A549 (cell line): ENCODE measurements at regions not wholly inside any gene's neighbourhood (a gene's known extent, or its start where the extent isn't known, plus 50 kb on each side); places are given as distances from the start of the nearest gene placed in this dataset.
A peak's percentile ranks its signal among the peaks of the same experiment; 100 is the strongest.

Source experiments
- ATAC-seq, 2 experiments: fragments of 200-7000 bp in 1 of 2; fragments of >200 bp in 1 of 2; cut with Nextera tagmentation in 1 of 2; cut with Tn5 transposase in 1 of 2; 3 replicates each; pipeline versions ENCODE4 v1.8.0 to v1.9.1; 2018 to 2020; ENCODE audit warnings: mild to moderate bottlenecking in 1 of 2, moderate library complexity in 1 of 2
- CTCF ChIA-PET: fragments of 300-600 bp; sonication (Branson Sonifier 250); formaldehyde crosslinking; extraction: SDS; loops from one replicate; lab custom pipeline; 2021; ENCODE audit warnings: antibody characterized with exemption, inconsistent platforms; lab: Yijun Ruan, JAX
- POLR2A ChIA-PET: fragments of 350-600 bp; formaldehyde crosslinking; extraction: SDS; loops from one replicate; lab custom pipeline; 2021; ENCODE audit warnings: antibody characterized with exemption, inconsistent platforms; lab: Yijun Ruan, JAX
- DNase-seq, 2 experiments: peaks; one replicate each; pipeline versions ENCODE4 v3.0.0 to v3.0.0-alpha.2; 2011 to 2016; ENCODE audit warnings: low read depth in 1 of 2, low spot score in 1 of 2
- FAIRE-seq: peaks from 2 replicates; lab custom pipeline; 2011; peaks lifted over from hg19 to GRCh38; lab: Jason Lieb, UNC
- H3K27ac ChIP-seq, 2 experiments: fragments of >200 bp; sonication (Bioruptor Twin); formaldehyde crosslinking; 3 replicates each; pipeline ENCODE4 v1.5.1; 2016 to 2017
- H3K4me1 ChIP-seq: fragments of >200 bp; sonication (Bioruptor Twin); formaldehyde crosslinking; 3 replicates; pipeline ENCODE4 v1.6.1; 2016
- H3K4me2 ChIP-seq: fragments of >200 bp; sonication (Bioruptor Twin); formaldehyde crosslinking; 3 replicates; pipeline ENCODE4 v1.6.1; 2016
- H3K4me3 ChIP-seq: fragments of >200 bp; sonication (Bioruptor Twin); formaldehyde crosslinking; 3 replicates; pipeline ENCODE4 v1.5.1; 2016
- H3K9me3 ChIP-seq: fragments of >200 bp; sonication (Bioruptor Twin); formaldehyde crosslinking; 3 replicates; pipeline ENCODE4 v1.6.1; 2016
- BHLHE40 ChIP-seq: IDR thresholded peaks from 2 replicates; pipeline ENCODE4 v1.6.1; 2012; ENCODE audit warnings: low read depth, low read length, inconsistent platforms
- CBX2 ChIP-seq: fragments of 200-600 bp; sonication (generic); IDR thresholded peaks from 2 replicates; pipeline ENCODE4 v1.6.1; 2016; ENCODE audit warnings: low read depth, mild to moderate bottlenecking, borderline replicate concordance
- CHD4 ChIP-seq: fragments of 200-600 bp; sonication (generic); IDR thresholded peaks from 2 replicates; pipeline ENCODE4 v1.6.1; 2016; ENCODE audit warnings: antibody characterized with exemption, mild to moderate bottlenecking, borderline replicate concordance
- FOSB ChIP-seq: fragments of 250-450 bp; sonication (Bioruptor Pico); IDR thresholded peaks from 2 replicates; pipeline ENCODE4 v1.5.0; 2020; ENCODE audit warnings: mild to moderate bottlenecking, moderate library complexity
- FOXS1 ChIP-seq: fragments of 250-450 bp; sonication (Bioruptor Pico); IDR thresholded peaks from 2 replicates; pipeline ENCODE4 v1.5.0; 2020; ENCODE audit warnings: mild to moderate bottlenecking, moderate library complexity
- HMGXB4 ChIP-seq: fragments of 250-450 bp; sonication (Bioruptor Pico); IDR thresholded peaks from 2 replicates; pipeline ENCODE4 v1.5.0; 2021; ENCODE audit warnings: mild to moderate bottlenecking, moderate library complexity, borderline replicate concordance
- HOXA7 ChIP-seq: fragments of 250-450 bp; sonication (Bioruptor Pico); IDR thresholded peaks from 2 replicates; pipeline ENCODE4 v1.5.0; 2020; ENCODE audit warnings: mild to moderate bottlenecking, moderate library complexity
- HOXB13 ChIP-seq: fragments of 250-450 bp; sonication (Bioruptor Pico); IDR thresholded peaks from 2 replicates; pipeline ENCODE4 v1.5.0; 2020; ENCODE audit warnings: low read depth, mild to moderate bottlenecking, moderate library complexity
- HOXB5 ChIP-seq: fragments of 250-450 bp; sonication (Bioruptor Pico); IDR thresholded peaks from 2 replicates; pipeline ENCODE4 v1.5.0; 2020; ENCODE audit warnings: mild to moderate bottlenecking, moderate library complexity
- JUNB ChIP-seq: fragments of >200 bp; sonication (Bioruptor Twin); formaldehyde crosslinking; IDR thresholded peaks from 2 replicates; pipeline ENCODE4 v1.6.1; 2016
- KDM1A ChIP-seq: fragments of 200-600 bp; sonication (generic); IDR thresholded peaks from 2 replicates; pipeline ENCODE4 v1.6.1; 2016; ENCODE audit warnings: low read depth, mild to moderate bottlenecking
- KDM5A ChIP-seq: fragments of 200-600 bp; sonication (generic); IDR thresholded peaks from 2 replicates; pipeline ENCODE4 v1.6.1; 2016; ENCODE audit warnings: antibody characterized with exemption, mild to moderate bottlenecking
- MYC ChIP-seq: IDR thresholded peaks from 2 replicates; pipeline ENCODE4 v1.6.1; 2012; ENCODE audit warnings: mild to moderate bottlenecking, inconsistent platforms, low read length, improper control_type of control experiment, borderline replicate concordance
- NFE2L2 ChIP-seq: fragments of 150-350 bp; conservative IDR thresholded peaks from 2 replicates; pipeline ENCODE4 v1.6.1; 2014; ENCODE audit warnings: low read length
- NPAS2 ChIP-seq: fragments of 250-450 bp; sonication (Bioruptor Pico); IDR thresholded peaks from 2 replicates; pipeline ENCODE4 v1.8.0; 2022; ENCODE audit warnings: mild to moderate bottlenecking, moderate library complexity, borderline replicate concordance
- NR3C1 ChIP-seq: fragments of >200 bp; sonication (Bioruptor Twin); formaldehyde crosslinking; IDR thresholded peaks from 3 replicates; pipeline ENCODE4 v1.6.1; 2017
- POLR2A ChIP-seq: IDR thresholded peaks from 2 replicates; pipeline ENCODE4 v1.6.1; 2012; ENCODE audit warnings: mild to moderate bottlenecking, low read length
- RAD21 ChIP-seq, 2 experiments: fragments of >200 bp in 1 of 2; sonication (Bioruptor Twin) in 1 of 2; formaldehyde crosslinking in 1 of 2; IDR thresholded peaks in 1 of 2; conservative IDR thresholded peaks in 1 of 2; 2 replicates in 1 of 2; 3 replicates in 1 of 2; pipeline ENCODE4 v1.6.1; 2012 to 2018; ENCODE audit warnings: inconsistent platforms in 1 of 2
- RFX5 ChIP-seq: fragments of 450-650 bp; IDR thresholded peaks from 2 replicates; pipeline ENCODE4 v1.7.1; 2014; ENCODE audit warnings: antibody characterized with exemption, mild to moderate bottlenecking, moderate library complexity
- TP53 ChIP-seq: fragments of 250-450 bp; sonication (Bioruptor Pico); IDR thresholded peaks from 2 replicates; pipeline ENCODE4 v1.5.0; 2021; ENCODE audit warnings: mild to moderate bottlenecking, moderate library complexity
- ZFP36 ChIP-seq: fragments of 450-650 bp; IDR thresholded peaks from 2 replicates; pipeline ENCODE4 v1.6.1; 2014; ENCODE audit warnings: borderline replicate concordance; ENCODE audit not compliant: partially characterized antibody
- ZNF302 ChIP-seq: fragments of 250-450 bp; sonication (Bioruptor Pico); IDR thresholded peaks from 2 replicates; pipeline ENCODE4 v1.9.0; 2021; ENCODE audit warnings: inconsistent platforms, mild to moderate bottlenecking, moderate library complexity
- ZSCAN20 ChIP-seq: fragments of 250-450 bp; sonication (Bioruptor Pico); IDR thresholded peaks from 2 replicates; pipeline ENCODE4 v1.8.0; 2022; ENCODE audit warnings: mild to moderate bottlenecking, moderate library complexity
- WGBS: methylation state at CpG from one replicate; pipeline ENCODE4 v1.1.6; 2017; ENCODE audit errors: missing lambda C conversion rate; 5-methylcytosine and 5-hydroxymethylcytosine counted together
- TF ChIP-seq, protein P1 (sequence below): fragments of 150-350 bp; IDR thresholded peaks from 2 replicates; pipeline ENCODE4 v1.6.1; 2014; ENCODE audit warnings: low read depth, mild to moderate bottlenecking, low read length
- TF ChIP-seq, protein P2 (sequence below): IDR thresholded peaks from 2 replicates; pipeline ENCODE4 v1.6.1; 2012
- TF ChIP-seq, protein P3 (sequence below): IDR thresholded peaks from 2 replicates; pipeline ENCODE4 v1.6.1; 2012

DNA sequence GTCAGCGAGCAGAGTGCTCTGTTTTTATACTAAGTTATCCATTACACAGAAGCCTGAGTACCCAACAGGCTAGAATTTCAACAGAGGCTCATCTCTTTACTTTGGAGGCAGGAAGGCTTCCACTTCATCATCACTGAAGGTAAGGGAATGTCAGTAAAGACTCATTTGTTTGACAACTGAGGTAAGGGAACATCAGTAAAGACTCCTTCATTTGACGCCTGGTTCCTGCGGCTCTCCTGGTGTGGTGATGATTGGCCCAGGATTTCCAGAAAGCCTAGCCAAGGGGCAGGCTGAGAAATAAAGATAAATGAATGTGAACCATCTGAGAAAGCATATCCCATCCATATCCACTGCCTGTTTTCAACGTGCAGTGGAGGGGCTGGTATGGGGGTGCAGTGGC lies 244.6 kb upstream of the ECI2 start:
- Histone ChIP-seq H3K9me3 (peaks cover 25% of the 10 kb centered on the region), H3K4me1 (no peaks in the 10 kb centered on the region), H3K27ac (no peak overlapping the region), H3K4me2 (no peak overlapping the region), H3K4me3 (no peak overlapping the region)
- 49% methylated on average over 2 of the region's 4 CpGs for WGBS
- ATAC-seq (no peak), DNase-seq (no peak), FAIRE-seq (no peak)
- CTCF ChIA-PET, result no interaction called here
- POLR2A ChIA-PET, result no interaction called here
- TF ChIP-seq, protein P1, sequence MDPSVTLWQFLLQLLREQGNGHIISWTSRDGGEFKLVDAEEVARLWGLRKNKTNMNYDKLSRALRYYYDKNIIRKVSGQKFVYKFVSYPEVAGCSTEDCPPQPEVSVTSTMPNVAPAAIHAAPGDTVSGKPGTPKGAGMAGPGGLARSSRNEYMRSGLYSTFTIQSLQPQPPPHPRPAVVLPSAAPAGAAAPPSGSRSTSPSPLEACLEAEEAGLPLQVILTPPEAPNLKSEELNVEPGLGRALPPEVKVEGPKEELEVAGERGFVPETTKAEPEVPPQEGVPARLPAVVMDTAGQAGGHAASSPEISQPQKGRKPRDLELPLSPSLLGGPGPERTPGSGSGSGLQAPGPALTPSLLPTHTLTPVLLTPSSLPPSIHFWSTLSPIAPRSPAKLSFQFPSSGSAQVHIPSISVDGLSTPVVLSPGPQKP, result no peak
- no peak for TF ChIP-seq ZFP36

- Histone ChIP-seq H3K4me2 (no peak overlapping the region), H3K4me1 (no peaks in the 10 kb centered on the region), H3K9me3 (peaks cover 12% of the 10 kb centered on the region; the same call in 1 of the 3 replicates), H3K27ac (no peak overlapping the region), H3K4me3 (no peak overlapping the region)
- FAIRE-seq (no peak), DNase-seq (no peak), ATAC-seq (no peak)
- CTCF ChIA-PET, result interaction anchor here (0.6 to 0.7 kb wide), 2 partner anchors 44 to 661 kb away, joined by 3 to 4 read pairs; no protein-coding TSS in a partner anchor
- POLR2A ChIA-PET, result no interaction called here
- TF ChIP-seq, protein P2, sequence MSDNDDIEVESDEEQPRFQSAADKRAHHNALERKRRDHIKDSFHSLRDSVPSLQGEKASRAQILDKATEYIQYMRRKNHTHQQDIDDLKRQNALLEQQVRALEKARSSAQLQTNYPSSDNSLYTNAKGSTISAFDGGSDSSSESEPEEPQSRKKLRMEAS, result no peak
- no peak for TF ChIP-seq ZNF302
- no peak for TF ChIP-seq HOXB13 (CRISPR knock-in tag)
- TF ChIP-seq JUNB, result no peak
- TF ChIP-seq NR3C1, result no peak
- TF ChIP-seq, protein P3, sequence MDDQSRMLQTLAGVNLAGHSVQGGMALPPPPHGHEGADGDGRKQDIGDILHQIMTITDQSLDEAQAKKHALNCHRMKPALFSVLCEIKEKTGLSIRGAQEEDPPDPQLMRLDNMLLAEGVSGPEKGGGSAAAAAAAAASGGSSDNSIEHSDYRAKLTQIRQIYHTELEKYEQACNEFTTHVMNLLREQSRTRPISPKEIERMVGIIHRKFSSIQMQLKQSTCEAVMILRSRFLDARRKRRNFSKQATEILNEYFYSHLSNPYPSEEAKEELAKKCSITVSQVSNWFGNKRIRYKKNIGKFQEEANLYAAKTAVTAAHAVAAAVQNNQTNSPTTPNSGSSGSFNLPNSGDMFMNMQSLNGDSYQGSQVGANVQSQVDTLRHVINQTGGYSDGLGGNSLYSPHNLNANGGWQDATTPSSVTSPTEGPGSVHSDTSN, result no peak
- no peak for TF ChIP-seq POLR2A
- TF ChIP-seq, protein P1, result no peak
- WGBS, result 71% methylated on average over 8 of the region's 12 CpGs
Measured at GRCh38 chr6:4378319-4378996, 243.1 kb upstream of the ECI2 start.

DNA sequence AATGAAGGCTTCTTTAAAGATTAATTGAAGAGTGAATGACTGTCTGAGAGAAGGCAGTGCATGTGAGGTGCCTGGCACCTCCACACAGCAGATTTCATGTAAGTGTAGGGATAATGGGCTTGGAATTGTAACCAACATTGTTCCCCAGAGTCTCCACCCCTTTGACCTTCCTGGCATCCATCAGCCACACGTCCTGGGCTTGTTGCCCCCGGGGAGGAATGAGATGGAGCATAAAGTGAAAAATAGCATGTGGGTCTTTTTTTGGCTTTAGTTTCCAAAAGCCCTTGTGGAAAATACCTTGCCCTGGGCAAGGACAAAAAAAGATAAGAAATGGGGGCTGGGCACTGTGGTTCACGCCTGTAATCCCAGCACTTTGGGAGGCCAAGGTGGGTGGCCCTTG lies 242.2 kb upstream of the ECI2 start:
- no peak for TF ChIP-seq CBX2
- no peak for TF ChIP-seq KDM1A
- TF ChIP-seq ZFP36, result no peak
- TF ChIP-seq ZNF302, result no peak
- TF ChIP-seq HOXB5, result no peak
- no peak for TF ChIP-seq NFE2L2
- no peak for TF ChIP-seq RFX5
- TF ChIP-seq HOXA7 (CRISPR knock-in tag), result no peak
- TF ChIP-seq TP53 (CRISPR knock-in tag), result no peak
- CTCF ChIA-PET, result interaction anchor here (0.7 kb wide), 1 partner anchor 45 kb away, joined by 3 read pairs; no protein-coding TSS in a partner anchor
- FAIRE-seq (no peak), DNase-seq (no peak), ATAC-seq (no peak)
- Histone ChIP-seq H3K9me3 (peaks cover 6% of the 10 kb centered on the region; the same call in 1 of the 3 replicates), H3K4me2 (no peak overlapping the region), H3K4me1 (no peaks in the 10 kb centered on the region), H3K27ac (0 out of 6 replicates have a peak overlapping the region, but pooled peaks of 1 of the 2 experiments have one; percentile 4), H3K4me3 (no peak overlapping the region)
- 40% methylated on average over 3 of the region's 3 CpGs for WGBS
- POLR2A ChIA-PET, result no interaction called here

- no peak for ATAC-seq
- no peak overlapping the region for H3K4me2 ChIP-seq
- peaks cover 27% of the 10 kb centered on the region for H3K4me1 ChIP-seq
- no peaks in the 10 kb centered on the region for H3K9me3 ChIP-seq
- POLR2A ChIA-PET, result no interaction called here
- FAIRE-seq, result no peak
- CTCF ChIA-PET, result no interaction called here
- H3K27ac ChIP-seq, result no peak overlapping the region; a peak in 1 of 6 replicates
- 84% methylated on average over 7 of the region's 7 CpGs for WGBS
- no peak for DNase-seq
- H3K4me3 ChIP-seq, result no peak overlapping the region
- TF ChIP-seq FOXS1 (CRISPR knock-in tag), result no peak
- no peak for TF ChIP-seq HMGXB4 (CRISPR knock-in tag)
- TF ChIP-seq FOSB, result no peak
- TF ChIP-seq HOXB5, result no peak
- TF ChIP-seq HOXB13 (CRISPR knock-in tag), result no peak
- no peak for TF ChIP-seq NPAS2 (CRISPR knock-in tag)
- TF ChIP-seq ZSCAN20 (CRISPR knock-in tag), result no peak
- no peak for TF ChIP-seq CHD4
- TF ChIP-seq NFE2L2, result no peak
- no peak for TF ChIP-seq KDM5A
- no peak for TF ChIP-seq BHLHE40
- TF ChIP-seq MYC, result no peak
- no peak for TF ChIP-seq ZNF302
- TF ChIP-seq KDM1A, result no peak
- TF ChIP-seq NR3C1, result no peak
- TF ChIP-seq RAD21 (conservative IDR thresholded peaks at IDR 0.05 in 1 of 2, IDR thresholded peaks at IDR 0.05 in 1 of 2), result no peak
Measured at GRCh38 chr6:4374216-4374615, 238.8 kb upstream of the ECI2 start.
